Occipital lobe (tissue), 2 donors: ENCODE measurements at regions not wholly inside any gene's neighbourhood (a gene's known extent, or its start where the extent isn't known, plus 50 kb on each side); places are given as distances from the start of the nearest gene placed in this dataset. TPM values are rescaled to one million over a fixed set of nuclear protein-coding genes. Genes with fewer than 3 reads are reported as not detected.

Experiments
- DNase-seq: peaks from one replicate; lab custom pipeline; 2025; lab: John Stamatoyannopoulos, UW
- small RNA-seq: library from RNA; depleted of rRNA; stranded (forward); fragments of <200 nt; gene quantifications from one replicate; pipeline ENCODE3, GENCODE V24; 2014

GRCh38 chr18:54531402-54532065 is 59.5 kb upstream of the DYNAP start:
- DNase-seq: no peak

GRCh38 chr18:54532222-54532621 is 58.8 kb upstream of the DYNAP start:
- no peak for DNase-seq

- DNase-seq: no peak
Measured at GRCh38 chr18:54532962-54533361, 58.1 kb upstream of the DYNAP start.

Small RNA genes lying in the stretch of these regions (small RNA-seq; reads per million reads assigned to genes)
- not detected for gene AC090897.1
